OCI-LY3 (cell line): ENCODE measurements at regions not wholly inside any gene's neighbourhood (a gene's known extent, or its start where the extent isn't known, plus 50 kb on each side); places are given as distances from the start of the nearest gene placed in this dataset.

ENCODE experiments used
- H2AFZ ChIP-seq: fragments of 200-600, 300-600 bp; shearing (Covaris generic); 2 replicates; pipeline ENCODE4 v1.6.0; 2014; ENCODE audit warnings: antibody characterized with exemption, low read depth, low read length
- H3K27ac ChIP-seq: fragments of 200-600, 300-600 bp; sonication (generic); 2 replicates; pipeline ENCODE4 v1.5.1; 2014; ENCODE audit warnings: mild to moderate bottlenecking, low read length, moderate library complexity, mixed read lengths
- H3K27me3 ChIP-seq: fragments of 200-600, 300-600 bp; sonication (generic); 2 replicates; pipeline ENCODE4 v1.6.1; 2014; ENCODE audit warnings: low read depth, low read length, mixed read lengths
- H3K36me3 ChIP-seq: fragments of 200-600, 300-600 bp; sonication (generic); replicated peaks from 2 replicates; pipeline ENCODE3; 2014; ENCODE audit warnings: low read depth, low read length, mixed read lengths
- H3K4me1 ChIP-seq: fragments of 300-600, 200-600 bp; sonication (generic); 2 replicates; pipeline ENCODE4 v1.6.1; 2014; ENCODE audit warnings: low read length, mixed read lengths
- H3K4me2 ChIP-seq: fragments of 200-600, 300-600 bp; sonication (generic); 2 replicates; pipeline ENCODE4 v1.6.1; 2014; ENCODE audit warnings: low read length, mixed read lengths
- H3K4me3 ChIP-seq: fragments of 300-600, 200-600 bp; sonication (generic); 2 replicates; pipeline ENCODE4 v1.5.1; 2014; ENCODE audit warnings: antibody characterized with exemption, mild to moderate bottlenecking, low read length, moderate library complexity
- H3K79me2 ChIP-seq: fragments of 300-600, 200-600 bp; shearing (Covaris generic); 2 replicates; pipeline ENCODE4 v1.6.1; 2014; ENCODE audit warnings: mild to moderate bottlenecking, low read length, mixed read lengths
- H3K9ac ChIP-seq: fragments of 300-600, 200-600 bp; shearing (Covaris generic); 2 replicates; pipeline ENCODE4 v1.6.0; 2014; ENCODE audit warnings: mild to moderate bottlenecking, low read length, moderate library complexity
- H3K9me3 ChIP-seq: fragments of 200-600, 300-600 bp; shearing (Covaris generic); 2 replicates; pipeline ENCODE4 v1.6.1; 2014; ENCODE audit warnings: low read length, mixed read lengths; ENCODE audit not compliant: insufficient read depth
- H4K20me1 ChIP-seq: fragments of 200-600, 300-600 bp; sonication (generic); 2 replicates; pipeline ENCODE4 v1.6.1; 2016; ENCODE audit warnings: low read length, mixed read lengths; ENCODE audit not compliant: insufficient read depth
- EZH2phosphoT487 ChIP-seq: fragments of 200-600 bp; shearing (Covaris generic); IDR thresholded peaks from 2 replicates; pipeline ENCODE4 v1.6.1; 2018; ENCODE audit warnings: antibody characterized with exemption, mixed run types, low read depth
- TF ChIP-seq, protein P1 (sequence below): fragments of 200-600, 300-600 bp; sonication (generic); IDR thresholded peaks from 2 replicates; pipeline ENCODE4 v1.5.1; 2014; ENCODE audit warnings: antibody characterized with exemption, low read length, low read depth

DNA sequence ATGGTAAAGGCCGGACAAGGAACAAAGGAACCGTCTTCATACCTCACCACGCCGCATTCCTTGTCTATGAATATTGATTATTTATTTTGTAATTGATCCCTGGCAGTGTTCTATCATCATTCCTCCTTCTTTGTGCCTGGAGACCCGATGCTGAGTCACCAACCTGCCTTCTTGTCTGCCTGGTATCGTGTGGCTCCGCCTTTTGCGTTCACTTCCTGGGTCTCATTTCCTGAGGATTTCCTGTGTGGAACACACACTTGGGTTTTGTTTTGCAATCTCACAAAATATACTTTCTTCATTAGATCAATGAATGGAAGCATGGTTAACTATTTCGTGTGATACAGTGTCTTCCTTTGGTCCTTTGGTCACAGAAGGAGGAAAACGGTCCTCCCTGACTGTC, 95.5 kb upstream of the SNTG2 start:
- Histone ChIP-seq H3K9me3 (no peaks in the 10 kb centered on the region), H3K4me3 (no peak overlapping the region), H3K79me2 (no peaks in the 10 kb centered on the region), H3K36me3 (no peaks in the 10 kb centered on the region), H3K27ac (no peak overlapping the region), H3K27me3 (no peaks in the 10 kb centered on the region), H3K9ac (no peak overlapping the region), H3K4me1 (no peaks in the 10 kb centered on the region), H2AFZ (no peak overlapping the region), H4K20me1 (no peaks in the 10 kb centered on the region), H3K4me2 (no peak overlapping the region)
- TF ChIP-seq, protein P1, sequence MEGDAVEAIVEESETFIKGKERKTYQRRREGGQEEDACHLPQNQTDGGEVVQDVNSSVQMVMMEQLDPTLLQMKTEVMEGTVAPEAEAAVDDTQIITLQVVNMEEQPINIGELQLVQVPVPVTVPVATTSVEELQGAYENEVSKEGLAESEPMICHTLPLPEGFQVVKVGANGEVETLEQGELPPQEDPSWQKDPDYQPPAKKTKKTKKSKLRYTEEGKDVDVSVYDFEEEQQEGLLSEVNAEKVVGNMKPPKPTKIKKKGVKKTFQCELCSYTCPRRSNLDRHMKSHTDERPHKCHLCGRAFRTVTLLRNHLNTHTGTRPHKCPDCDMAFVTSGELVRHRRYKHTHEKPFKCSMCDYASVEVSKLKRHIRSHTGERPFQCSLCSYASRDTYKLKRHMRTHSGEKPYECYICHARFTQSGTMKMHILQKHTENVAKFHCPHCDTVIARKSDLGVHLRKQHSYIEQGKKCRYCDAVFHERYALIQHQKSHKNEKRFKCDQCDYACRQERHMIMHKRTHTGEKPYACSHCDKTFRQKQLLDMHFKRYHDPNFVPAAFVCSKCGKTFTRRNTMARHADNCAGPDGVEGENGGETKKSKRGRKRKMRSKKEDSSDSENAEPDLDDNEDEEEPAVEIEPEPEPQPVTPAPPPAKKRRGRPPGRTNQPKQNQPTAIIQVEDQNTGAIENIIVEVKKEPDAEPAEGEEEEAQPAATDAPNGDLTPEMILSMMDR, result no peak
- no peak for TF ChIP-seq EZH2phosphoT487

- H3K4me2 ChIP-seq, result no peak overlapping the region
- TF ChIP-seq EZH2phosphoT487, result no peak
- TF ChIP-seq, protein P1, result peak; percentile 64
- H4K20me1 ChIP-seq, result no peaks in the 10 kb centered on the region
Observed at GRCh38 chr2:854460-854859, 96.2 kb upstream of the SNTG2 start.

DNA sequence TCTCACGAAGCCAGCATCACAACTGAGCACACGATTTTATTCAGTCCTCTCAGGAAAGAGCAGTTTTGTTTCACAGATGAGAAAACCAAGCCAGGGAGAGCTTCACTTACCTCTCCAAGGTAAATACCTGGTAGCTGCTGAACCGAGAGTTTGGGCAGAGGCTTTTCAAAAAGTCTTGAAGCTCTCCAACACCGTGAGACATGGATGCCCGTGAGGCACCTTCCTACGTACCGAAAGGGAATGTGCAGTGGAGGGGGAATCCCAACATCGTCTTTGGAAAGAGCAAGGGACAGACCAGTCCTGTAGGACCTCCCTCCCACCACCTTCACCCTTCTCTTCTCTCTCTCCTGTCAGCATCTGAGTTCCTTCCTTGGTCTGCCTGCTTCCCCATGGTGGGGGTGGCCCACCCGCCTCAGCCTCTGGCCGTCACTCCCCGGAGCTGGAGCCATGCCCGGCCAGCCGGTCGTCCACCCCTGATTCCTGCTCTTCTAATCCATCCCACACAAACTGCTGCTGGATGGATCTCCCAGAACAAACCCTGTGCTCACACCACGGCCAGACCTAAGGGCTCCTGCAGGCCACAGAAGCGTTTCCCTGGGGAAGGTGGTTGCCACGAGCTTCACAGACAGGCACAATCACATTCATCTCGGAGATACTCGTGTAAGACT, 97.3 kb upstream of the SNTG2 start:
- H3K27ac ChIP-seq, result no peak overlapping the region
- no peak overlapping the region for H3K9ac ChIP-seq
- TF ChIP-seq, protein P1, result no peak
- no peak for TF ChIP-seq EZH2phosphoT487
- H3K36me3 ChIP-seq, result no peaks in the 10 kb centered on the region
- H2AFZ ChIP-seq, result no peak overlapping the region
- H3K9me3 ChIP-seq, result no peaks in the 10 kb centered on the region
- H3K27me3 ChIP-seq, result no peaks in the 10 kb centered on the region
- no peaks in the 10 kb centered on the region for H3K79me2 ChIP-seq
- H3K4me2 ChIP-seq, result no peak overlapping the region
- no peak overlapping the region for H3K4me3 ChIP-seq
- no peaks in the 10 kb centered on the region for H4K20me1 ChIP-seq
- H3K4me1 ChIP-seq, result no peaks in the 10 kb centered on the region

More at GRCh38 chr2:854460-854859, 96.2 kb upstream of the SNTG2 start:
- H3K27ac ChIP-seq, result no peak overlapping the region
- no peaks in the 10 kb centered on the region for H3K36me3 ChIP-seq
- H3K9me3 ChIP-seq, result no peaks in the 10 kb centered on the region
- H3K27me3 ChIP-seq, result no peaks in the 10 kb centered on the region
- no peaks in the 10 kb centered on the region for H3K79me2 ChIP-seq
- H3K4me3 ChIP-seq, result no peak overlapping the region
- H3K4me1 ChIP-seq, result no peaks in the 10 kb centered on the region
- H2AFZ ChIP-seq, result no peak overlapping the region
- H3K9ac ChIP-seq, result no peak overlapping the region

DNA sequence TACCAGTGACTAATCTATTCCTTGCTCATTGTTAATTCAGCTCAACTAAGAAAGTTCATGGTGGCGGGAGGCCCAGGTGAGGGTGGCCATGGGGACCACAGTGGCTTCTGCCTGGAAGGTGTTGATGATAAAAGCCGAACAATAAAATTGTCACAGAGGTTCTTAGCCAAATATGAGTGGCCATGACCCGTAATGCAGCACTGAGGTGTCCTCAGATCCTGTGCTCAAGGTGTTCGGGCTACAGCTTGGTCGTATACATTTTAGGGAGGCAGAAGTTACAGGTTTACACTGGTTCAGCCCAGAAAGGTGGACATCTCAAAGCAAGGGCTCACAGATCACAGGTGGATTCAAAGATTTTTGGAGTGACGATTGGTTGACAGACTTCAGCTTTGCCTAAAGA, 98.5 kb upstream of the SNTG2 start:
- no peaks in the 10 kb centered on the region for H3K4me1 ChIP-seq

More for the DNA sequence above, 98.5 kb upstream of the SNTG2 start:
- H3K27me3 ChIP-seq, result no peaks in the 10 kb centered on the region
- H3K4me3 ChIP-seq, result no peak overlapping the region
- no peaks in the 10 kb centered on the region for H3K36me3 ChIP-seq
- H3K9ac ChIP-seq, result no peak overlapping the region
- TF ChIP-seq, protein P1, result no peak
- no peak for TF ChIP-seq EZH2phosphoT487
- H3K4me2 ChIP-seq, result no peak overlapping the region
- H3K27ac ChIP-seq, result no peak overlapping the region
- no peaks in the 10 kb centered on the region for H3K9me3 ChIP-seq
- no peak overlapping the region for H2AFZ ChIP-seq
- H4K20me1 ChIP-seq, result no peaks in the 10 kb centered on the region
- H3K79me2 ChIP-seq, result no peaks in the 10 kb centered on the region
